ENCODE measurements at regions not wholly inside any gene's neighbourhood (a gene's known extent, or its start where the extent isn't known, plus 50 kb on each side); places are given as distances from the start of the nearest gene placed in this dataset.
A peak's percentile ranks its signal among the peaks of the same experiment; 100 is the strongest.

- H3K36me3 ChIP-seq, result no peaks in the 10 kb centered on the region
- peaks cover 0 to 33% (median 16%) of the 10 kb centered on the region in 4 donors for H3K4me1 ChIP-seq
- no peak for ATAC-seq
- H3K4me3 ChIP-seq, result no peak overlapping the region
- H3K27me3 ChIP-seq, result no peaks in the 10 kb centered on the region
- intact Hi-C loops (cut with DNase I), result no loop called here
- DNase-seq, result no peak
- H3K9me3 ChIP-seq, result no peaks in the 10 kb centered on the region
- TF ChIP-seq POLR2A (IDR thresholded peaks at IDR 0.05) (no peak), CTCF (IDR thresholded peaks at IDR 0.05) (no peak)
- 92% methylated on average over 4 of the region's 4 CpGs for WGBS (ENCODE audit: insufficient coverage, low coverage, low lambda C conversion rate, missing lambda C conversion rate)
- H3K27ac ChIP-seq, result no peak overlapping the region
Observed at GRCh38 chr14:101482066-101482465, 79.2 kb upstream of the DIO3 start.

DNA sequence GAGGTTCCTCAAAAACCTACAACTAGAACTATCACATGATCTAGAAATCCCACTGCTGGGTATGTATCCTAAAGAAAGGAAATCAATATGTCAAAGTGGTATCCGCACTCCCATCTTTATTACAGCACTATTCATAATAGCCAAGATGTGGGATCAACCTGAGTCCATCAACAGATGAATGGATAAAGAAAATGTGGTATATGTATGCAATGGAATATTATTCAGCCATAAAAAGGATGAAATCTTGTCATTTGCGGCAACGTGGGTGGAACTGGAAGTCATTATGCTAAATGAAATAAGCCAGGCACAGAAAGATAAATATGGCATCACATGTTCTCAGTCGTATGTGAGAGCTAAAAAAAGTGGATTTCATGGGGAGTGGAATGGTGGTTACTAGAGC is 77.5 kb upstream of the DIO3 start:
- WGBS (ENCODE audit: insufficient coverage, low coverage, low lambda C conversion rate, missing lambda C conversion rate), result 84% methylated on average over 4 of the region's 4 CpGs
- intact Hi-C loops (cut with DNase I), result no loop called here
- Histone ChIP-seq H3K27me3 (no peaks in the 10 kb centered on the region), H3K4me1 (peaks cover 0 to 21% (median 9%) of the 10 kb centered on the region in 4 donors), H3K4me3 (no peak overlapping the region), H3K27ac (no peak overlapping the region), H3K9me3 (no peaks in the 10 kb centered on the region), H3K36me3 (no peaks in the 10 kb centered on the region)
- TF ChIP-seq CTCF (IDR thresholded peaks at IDR 0.05), result no peak
- no peak for TF ChIP-seq POLR2A (IDR thresholded peaks at IDR 0.05)
- ATAC-seq, result no peak
- DNase-seq, result no peak

- WGBS (ENCODE audit: insufficient coverage, low coverage, low lambda C conversion rate, missing lambda C conversion rate), result 74% methylated on average over 9 of the region's 9 CpGs
- intact Hi-C loops (cut with DNase I), result no loop called here
Observed at GRCh38 chr14:101489092-101489760, 72.1 kb upstream of the DIO3 start.

DNA sequence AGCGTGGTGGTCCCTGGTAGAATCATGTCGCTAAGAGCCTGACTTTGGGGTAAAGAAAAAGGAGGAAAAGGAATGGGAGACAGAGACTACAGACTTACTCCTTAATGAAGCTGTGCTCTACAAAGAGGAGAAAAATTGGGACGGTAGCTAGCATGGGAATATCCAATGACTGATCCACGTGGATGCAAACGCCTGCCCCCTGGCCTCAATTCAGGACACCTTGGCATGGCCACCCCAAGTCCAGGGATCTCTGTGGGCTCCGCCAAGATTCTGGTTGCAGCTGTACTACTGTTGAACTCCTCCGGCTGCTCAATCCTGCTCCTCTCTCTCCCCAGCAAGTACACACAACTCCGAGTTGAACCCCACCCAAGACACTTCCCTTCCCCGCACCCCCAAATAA is 70.5 kb upstream of the DIO3 start:
- H3K4me1 ChIP-seq, result peaks cover 0 to 11% (median 5%) of the 10 kb centered on the region in 4 donors
- H3K27me3 ChIP-seq, result no peaks in the 10 kb centered on the region
- no peaks in the 10 kb centered on the region for H3K36me3 ChIP-seq
- ATAC-seq, result no peak
- intact Hi-C loops (cut with DNase I), result no loop called here
- TF ChIP-seq POLR2A (IDR thresholded peaks at IDR 0.05) (no peak), CTCF (IDR thresholded peaks at IDR 0.05) (no peak)
- no peak overlapping the region for H3K4me3 ChIP-seq
- 93% methylated on average over 3 of the region's 9 CpGs for WGBS (ENCODE audit: insufficient coverage, low coverage, low lambda C conversion rate, missing lambda C conversion rate)
- no peak overlapping the region for H3K27ac ChIP-seq
- DNase-seq, result peak in 2 of 3 donors; percentile 9 to 21
- no peaks in the 10 kb centered on the region for H3K9me3 ChIP-seq

More at GRCh38 chr14:101489092-101489760, 72.1 kb upstream of the DIO3 start:
- no peak overlapping the region for H3K27ac ChIP-seq
- no peaks in the 10 kb centered on the region for H3K4me1 ChIP-seq
- DNase-seq (no peak), ATAC-seq (no peak)
- H3K36me3 ChIP-seq, result no peaks in the 10 kb centered on the region
- no peaks in the 10 kb centered on the region for H3K27me3 ChIP-seq
- no peak overlapping the region for H3K4me3 ChIP-seq
- no peaks in the 10 kb centered on the region for H3K9me3 ChIP-seq
- TF ChIP-seq CTCF (IDR thresholded peaks at IDR 0.05), result no peak
- TF ChIP-seq POLR2A (IDR thresholded peaks at IDR 0.05), result no peak

All from right lobe of liver (tissue), 6 donors.